ENCODE measurements at regions not wholly inside any gene's neighbourhood (a gene's known extent, or its start where the extent isn't known, plus 50 kb on each side); places are given as distances from the start of the nearest gene placed in this dataset.

DNA sequence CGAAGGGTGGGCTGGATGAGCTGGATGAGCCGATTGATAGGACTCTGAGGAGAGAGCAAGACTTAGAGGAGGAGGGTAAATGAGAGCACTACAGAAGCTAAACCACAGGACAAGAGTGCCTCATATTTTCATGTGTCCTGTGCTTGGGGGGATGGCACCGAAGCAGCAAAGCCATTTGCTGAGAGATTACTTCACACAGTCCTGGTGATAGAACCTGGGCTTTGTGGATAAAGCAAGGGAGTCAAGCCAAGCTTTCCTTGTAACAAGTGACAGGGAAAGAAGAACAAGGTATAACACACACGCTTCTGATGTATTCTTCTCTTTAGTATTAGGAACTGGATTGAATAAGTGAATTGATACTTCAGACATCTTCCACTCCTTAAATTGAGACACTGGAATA is 253.7 kb downstream of the ANKRD7 start:
- TF ChIP-seq POLR2A (IDR thresholded peaks at IDR 0.05; ENCODE audit: low read depth, low read length) (no peak), IKZF2 (IDR thresholded peaks at IDR 0.05) (no peak), CREB1 (IDR thresholded peaks at IDR 0.05; ENCODE audit: low read depth) (no peak), JUND (IDR thresholded peaks at IDR 0.05; ENCODE audit: low read depth, low read length) (no peak)
